ENCODE measurements at regions not wholly inside any gene's neighbourhood (a gene's known extent, or its start where the extent isn't known, plus 50 kb on each side); places are given as distances from the start of the nearest gene placed in this dataset.

DNA sequence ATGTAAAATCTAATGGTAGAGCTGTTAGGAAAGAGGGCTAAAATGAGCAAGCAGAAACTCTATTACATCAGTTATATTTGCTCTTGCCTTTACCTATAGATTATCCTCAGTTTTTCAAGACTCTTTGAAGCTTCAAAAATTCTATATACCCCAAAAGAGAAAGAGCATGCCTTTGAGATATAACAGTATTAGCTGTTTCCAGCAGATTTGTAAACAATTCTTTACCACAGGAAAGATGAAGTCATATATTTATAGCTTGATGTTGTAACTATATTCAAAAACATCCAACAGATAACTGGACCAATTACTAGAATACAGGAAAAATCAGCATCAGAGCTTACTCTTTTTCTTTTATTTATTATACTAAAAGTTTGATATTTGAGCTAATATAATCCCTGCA lies 416.2 kb upstream of the TPK1 start:
- no peak overlapping the region for H4K5ac ChIP-seq (ENCODE audit: insufficient read length, low read depth, low read length)
- no peak overlapping the region for H2BK15ac ChIP-seq (ENCODE audit: low read length)
- H3K18ac ChIP-seq (ENCODE audit: extremely low read depth, low read length): no peak overlapping the region
- CTCF ChIA-PET (ENCODE audit: partially characterized antibody): interaction anchor here (1.2 kb wide), 1 partner anchor 596 kb away, joined by 3 read pairs; no protein-coding TSS in a partner anchor
- H2AFZ ChIP-seq (ENCODE audit: low read length): no peak overlapping the region
- no peak overlapping the region for H2AK5ac ChIP-seq (ENCODE audit: low read depth, low read length)
- H3K9me3 ChIP-seq (ENCODE audit: insufficient read depth in 2 of 2, low read depth in 1 of 2, low read length in 1 of 2): 0 out of 4 replicates have a peak, but pooled peaks cover 0 to 2% of the 10 kb centered on the region in 2 experiments
- H2BK20ac ChIP-seq (ENCODE audit: low read length): no peak overlapping the region
- H2BK120ac ChIP-seq (replicated peaks; ENCODE audit: low read depth, low read length): no peak overlapping the region
- FAIRE-seq: no peak
- H4K8ac ChIP-seq (ENCODE audit: extremely low read depth, insufficient read depth, low read length): no peak overlapping the region
- no peak overlapping the region for H3K27ac ChIP-seq (ENCODE audit: low read depth, low read length)
- no peak overlapping the region for H2BK12ac ChIP-seq (ENCODE audit: low read depth, low read length)
- H3K4me1 ChIP-seq (replicated peaks in 1 of 4; ENCODE audit: control insufficient read depth in 3 of 4, insufficient read depth in 4 of 4, low read length in 3 of 4): no peaks in the 10 kb centered on the region
- H3K4me2 ChIP-seq (ENCODE audit: insufficient read depth in 1 of 2, low read depth in 2 of 2, low read length in 2 of 2): no peak overlapping the region
- no peak for TF ChIP-seq SIX5 (IDR thresholded peaks at IDR 0.05; ENCODE audit: low read depth, low read length)
- no peak for TF ChIP-seq EZH2 (IDR thresholded peaks at IDR 0.05; ENCODE audit: low read depth, low read length, severe bottlenecking)
- no peak overlapping the region for H3K14ac ChIP-seq (ENCODE audit: insufficient read length)
- H3K4me3 ChIP-seq (ENCODE audit: extremely low read depth in 1 of 4, insufficient read depth in 2 of 4, low read depth in 3 of 4, low read length in 4 of 4): no peak overlapping the region
- H4K91ac ChIP-seq (replicated peaks; ENCODE audit: insufficient read length, low read length): no peak overlapping the region
- no peak overlapping the region for H2BK5ac ChIP-seq (ENCODE audit: low read depth, low read length)
- POLR2A ChIA-PET (ENCODE audit: partially characterized antibody): no interaction called here
- no peak for DNase-seq (ENCODE audit: low read depth in 1 of 2, low spot score in 2 of 2)
- no peaks in the 10 kb centered on the region for H4K20me1 ChIP-seq (replicated peaks in 1 of 2; ENCODE audit: control insufficient read depth in 1 of 2, insufficient read depth in 2 of 2, low read length in 2 of 2)
- no peaks in the 10 kb centered on the region for H3K23me2 ChIP-seq (ENCODE audit: low read depth, low read length)
- no peak overlapping the region for H3K23ac ChIP-seq (ENCODE audit: insufficient read length)
- no peaks in the 10 kb centered on the region for H3K36me3 ChIP-seq (ENCODE audit: control insufficient read depth in 2 of 4, insufficient read depth in 4 of 4, low read length in 3 of 4)
- H3K79me1 ChIP-seq (ENCODE audit: low read depth, low read length): no peaks in the 10 kb centered on the region
- H3K79me2 ChIP-seq (ENCODE audit: control insufficient read depth in 1 of 2, insufficient read depth in 2 of 2, low read length in 2 of 2): no peaks in the 10 kb centered on the region
- H3K27me3 ChIP-seq (replicated peaks in 1 of 4; ENCODE audit: control insufficient read depth in 3 of 4, extremely low read depth in 1 of 4, insufficient read depth in 3 of 4, low read length in 3 of 4): no peaks in the 10 kb centered on the region
- H3K56ac ChIP-seq (replicated peaks; ENCODE audit: insufficient read length, low read depth, low read length): no peak overlapping the region
- no peak overlapping the region for H3K4ac ChIP-seq (replicated peaks; ENCODE audit: insufficient read length, low read depth, low read length)
- H3K9ac ChIP-seq (replicated peaks in 1 of 4; ENCODE audit: extremely low read depth in 1 of 4, low read depth in 3 of 4, low read length in 3 of 4): no peak overlapping the region
